ENCODE measurements at regions not wholly inside any gene's neighbourhood (a gene's known extent, or its start where the extent isn't known, plus 50 kb on each side); places are given as distances from the start of the nearest gene placed in this dataset.

GRCh38 chr20:23228912-23229311 is 121.7 kb upstream of the NXT1 start:
- TF ChIP-seq POLR2AphosphoS5 (IDR thresholded peaks at IDR 0.05; ENCODE audit: low read depth, low read length) (no peak), POLR2A (IDR thresholded peaks at IDR 0.05; ENCODE audit: low read depth, low read length) (no peak), SPI1 (IDR thresholded peaks at IDR 0.05; ENCODE audit: low read depth, low read length) (no peak), TAF1 (IDR thresholded peaks at IDR 0.05; ENCODE audit: low read depth, low read length) (no peak), PAX5 (IDR thresholded peaks at IDR 0.05; ENCODE audit: insufficient read depth, low read length, severe bottlenecking) (no peak), POU2F2 (IDR thresholded peaks at IDR 0.05; ENCODE audit: low read depth, low read length) (no peak)

All from GM12891 (cell line).